GM23338 (cell line): ENCODE measurements at regions not wholly inside any gene's neighbourhood (a gene's known extent, or its start where the extent isn't known, plus 50 kb on each side); places are given as distances from the start of the nearest gene placed in this dataset.

Experiments used
- CREB1 ChIP-seq: fragments of 250-450 bp; sonication (Bioruptor Pico); IDR thresholded peaks from 2 replicates; pipeline ENCODE4 v1.5.0; 2020; ENCODE audit warnings: low read depth, mild to moderate bottlenecking, moderate library complexity
- EZH2phosphoT487 ChIP-seq: fragments of 200-600 bp; sonication (generic); IDR thresholded peaks from one replicate; pipeline ENCODE4 v1.8.1; 2018; ENCODE audit warnings: antibody characterized with exemption; ENCODE audit not compliant: unreplicated experiment
- POLR2AphosphoS5 ChIP-seq: IDR thresholded peaks from 2 replicates; pipeline ENCODE4 v1.6.1; 2016; ENCODE audit warnings: antibody characterized with exemption, low read depth
- ZNF331 ChIP-seq: fragments of 250-450 bp; sonication (Bioruptor Pico); IDR thresholded peaks from 2 replicates; pipeline ENCODE4 v1.5.0; 2020; ENCODE audit warnings: low read depth, mild to moderate bottlenecking, moderate library complexity
- TF ChIP-seq, protein P1 (sequence below), 2 experiments: fragments of 200-600 bp in 1 of 2; sonication (generic) in 1 of 2; conservative IDR thresholded peaks; 2 replicates each; pipeline versions ENCODE4 v1.5.1 to v1.6.1; 2016 to 2017; ENCODE audit warnings: antibody characterized with exemption in 2 of 2, low read depth in 2 of 2, mild to moderate bottlenecking in 2 of 2, moderate library complexity in 1 of 2
- TF ChIP-seq, protein P2 (sequence below): fragments of 250-450 bp; sonication (Bioruptor Pico); IDR thresholded peaks from 2 replicates; pipeline ENCODE4 v1.5.0; 2020; ENCODE audit warnings: mild to moderate bottlenecking, moderate library complexity
- TF ChIP-seq, protein P3 (sequence below): IDR thresholded peaks from one replicate; pipeline ENCODE4 v1.6.1; 2018; ENCODE audit warnings: antibody characterized with exemption; ENCODE audit not compliant: unreplicated experiment

DNA sequence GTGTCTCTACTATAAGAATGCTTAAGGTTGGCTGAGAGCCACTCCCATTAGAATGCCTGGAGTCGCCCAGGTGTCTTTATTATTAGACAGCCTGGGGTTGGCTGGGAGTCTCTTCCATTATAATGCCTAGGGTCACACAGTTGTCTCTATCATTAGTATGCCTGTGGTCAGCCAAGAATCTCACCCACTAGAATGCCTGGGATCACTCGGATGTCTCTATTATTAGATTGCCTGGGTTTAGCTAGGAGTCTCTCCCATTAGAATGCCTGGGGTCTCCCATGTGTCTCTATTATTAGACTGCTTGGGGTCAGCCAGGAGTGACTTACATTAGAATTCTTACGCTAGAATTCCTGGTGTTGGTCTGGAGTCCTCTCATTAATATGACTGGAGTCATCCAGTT is 2255.3 kb downstream of the TP53TG3F start:
- TF ChIP-seq, protein P1, sequence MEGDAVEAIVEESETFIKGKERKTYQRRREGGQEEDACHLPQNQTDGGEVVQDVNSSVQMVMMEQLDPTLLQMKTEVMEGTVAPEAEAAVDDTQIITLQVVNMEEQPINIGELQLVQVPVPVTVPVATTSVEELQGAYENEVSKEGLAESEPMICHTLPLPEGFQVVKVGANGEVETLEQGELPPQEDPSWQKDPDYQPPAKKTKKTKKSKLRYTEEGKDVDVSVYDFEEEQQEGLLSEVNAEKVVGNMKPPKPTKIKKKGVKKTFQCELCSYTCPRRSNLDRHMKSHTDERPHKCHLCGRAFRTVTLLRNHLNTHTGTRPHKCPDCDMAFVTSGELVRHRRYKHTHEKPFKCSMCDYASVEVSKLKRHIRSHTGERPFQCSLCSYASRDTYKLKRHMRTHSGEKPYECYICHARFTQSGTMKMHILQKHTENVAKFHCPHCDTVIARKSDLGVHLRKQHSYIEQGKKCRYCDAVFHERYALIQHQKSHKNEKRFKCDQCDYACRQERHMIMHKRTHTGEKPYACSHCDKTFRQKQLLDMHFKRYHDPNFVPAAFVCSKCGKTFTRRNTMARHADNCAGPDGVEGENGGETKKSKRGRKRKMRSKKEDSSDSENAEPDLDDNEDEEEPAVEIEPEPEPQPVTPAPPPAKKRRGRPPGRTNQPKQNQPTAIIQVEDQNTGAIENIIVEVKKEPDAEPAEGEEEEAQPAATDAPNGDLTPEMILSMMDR (conservative IDR thresholded peaks at IDR 0.05; ENCODE audit: low read depth in 2 of 2) = no peak
- TF ChIP-seq EZH2phosphoT487 = no peak
- TF ChIP-seq ZNF331 (CRISPR knock-in tag) = no peak
- no peak for TF ChIP-seq POLR2AphosphoS5
- TF ChIP-seq, protein P2, sequence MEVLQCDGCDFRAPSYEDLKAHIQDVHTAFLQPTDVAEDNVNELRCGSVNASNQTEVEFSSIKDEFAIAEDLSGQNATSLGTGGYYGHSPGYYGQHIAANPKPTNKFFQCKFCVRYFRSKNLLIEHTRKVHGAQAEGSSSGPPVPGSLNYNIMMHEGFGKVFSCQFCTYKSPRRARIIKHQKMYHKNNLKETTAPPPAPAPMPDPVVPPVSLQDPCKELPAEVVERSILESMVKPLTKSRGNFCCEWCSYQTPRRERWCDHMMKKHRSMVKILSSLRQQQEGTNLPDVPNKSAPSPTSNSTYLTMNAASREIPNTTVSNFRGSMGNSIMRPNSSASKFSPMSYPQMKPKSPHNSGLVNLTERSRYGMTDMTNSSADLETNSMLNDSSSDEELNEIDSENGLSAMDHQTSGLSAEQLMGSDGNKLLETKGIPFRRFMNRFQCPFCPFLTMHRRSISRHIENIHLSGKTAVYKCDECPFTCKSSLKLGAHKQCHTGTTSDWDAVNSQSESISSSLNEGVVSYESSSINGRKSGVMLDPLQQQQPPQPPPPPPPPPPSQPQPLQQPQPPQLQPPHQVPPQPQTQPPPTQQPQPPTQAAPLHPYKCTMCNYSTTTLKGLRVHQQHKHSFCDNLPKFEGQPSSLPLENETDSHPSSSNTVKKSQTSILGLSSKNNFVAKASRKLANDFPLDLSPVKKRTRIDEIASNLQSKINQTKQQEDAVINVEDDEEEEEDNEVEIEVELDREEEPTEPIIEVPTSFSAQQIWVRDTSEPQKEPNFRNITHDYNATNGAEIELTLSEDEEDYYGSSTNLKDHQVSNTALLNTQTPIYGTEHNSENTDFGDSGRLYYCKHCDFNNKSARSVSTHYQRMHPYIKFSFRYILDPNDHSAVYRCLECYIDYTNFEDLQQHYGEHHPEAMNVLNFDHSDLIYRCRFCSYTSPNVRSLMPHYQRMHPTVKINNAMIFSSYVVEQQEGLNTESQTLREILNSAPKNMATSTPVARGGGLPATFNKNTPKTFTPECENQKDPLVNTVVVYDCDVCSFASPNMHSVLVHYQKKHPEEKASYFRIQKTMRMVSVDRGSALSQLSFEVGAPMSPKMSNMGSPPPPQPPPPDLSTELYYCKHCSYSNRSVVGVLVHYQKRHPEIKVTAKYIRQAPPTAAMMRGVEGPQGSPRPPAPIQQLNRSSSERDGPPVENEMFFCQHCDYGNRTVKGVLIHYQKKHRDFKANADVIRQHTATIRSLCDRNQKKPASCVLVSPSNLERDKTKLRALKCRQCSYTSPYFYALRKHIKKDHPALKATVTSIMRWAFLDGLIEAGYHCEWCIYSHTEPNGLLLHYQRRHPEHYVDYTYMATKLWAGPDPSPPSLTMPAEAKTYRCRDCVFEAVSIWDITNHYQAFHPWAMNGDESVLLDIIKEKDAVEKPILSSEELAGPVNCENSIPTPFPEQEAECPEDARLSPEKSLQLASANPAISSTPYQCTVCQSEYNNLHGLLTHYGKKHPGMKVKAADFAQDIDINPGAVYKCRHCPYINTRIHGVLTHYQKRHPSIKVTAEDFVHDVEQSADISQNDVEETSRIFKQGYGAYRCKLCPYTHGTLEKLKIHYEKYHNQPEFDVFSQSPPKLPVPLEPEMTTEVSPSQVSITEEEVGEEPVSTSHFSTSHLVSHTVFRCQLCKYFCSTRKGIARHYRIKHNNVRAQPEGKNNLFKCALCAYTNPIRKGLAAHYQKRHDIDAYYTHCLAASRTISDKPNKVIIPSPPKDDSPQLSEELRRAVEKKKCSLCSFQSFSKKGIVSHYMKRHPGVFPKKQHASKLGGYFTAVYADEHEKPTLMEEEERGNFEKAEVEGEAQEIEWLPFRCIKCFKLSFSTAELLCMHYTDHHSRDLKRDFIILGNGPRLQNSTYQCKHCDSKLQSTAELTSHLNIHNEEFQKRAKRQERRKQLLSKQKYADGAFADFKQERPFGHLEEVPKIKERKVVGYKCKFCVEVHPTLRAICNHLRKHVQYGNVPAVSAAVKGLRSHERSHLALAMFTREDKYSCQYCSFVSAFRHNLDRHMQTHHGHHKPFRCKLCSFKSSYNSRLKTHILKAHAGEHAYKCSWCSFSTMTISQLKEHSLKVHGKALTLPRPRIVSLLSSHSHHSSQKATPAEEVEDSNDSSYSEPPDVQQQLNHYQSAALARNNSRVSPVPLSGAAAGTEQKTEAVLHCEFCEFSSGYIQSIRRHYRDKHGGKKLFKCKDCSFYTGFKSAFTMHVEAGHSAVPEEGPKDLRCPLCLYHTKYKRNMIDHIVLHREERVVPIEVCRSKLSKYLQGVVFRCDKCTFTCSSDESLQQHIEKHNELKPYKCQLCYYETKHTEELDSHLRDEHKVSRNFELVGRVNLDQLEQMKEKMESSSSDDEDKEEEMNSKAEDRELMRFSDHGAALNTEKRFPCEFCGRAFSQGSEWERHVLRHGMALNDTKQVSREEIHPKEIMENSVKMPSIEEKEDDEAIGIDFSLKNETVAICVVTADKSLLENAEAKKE (CRISPR knock-in tag) = no peak
- TF ChIP-seq CREB1 (CRISPR knock-in tag) = no peak
- TF ChIP-seq, protein P3, sequence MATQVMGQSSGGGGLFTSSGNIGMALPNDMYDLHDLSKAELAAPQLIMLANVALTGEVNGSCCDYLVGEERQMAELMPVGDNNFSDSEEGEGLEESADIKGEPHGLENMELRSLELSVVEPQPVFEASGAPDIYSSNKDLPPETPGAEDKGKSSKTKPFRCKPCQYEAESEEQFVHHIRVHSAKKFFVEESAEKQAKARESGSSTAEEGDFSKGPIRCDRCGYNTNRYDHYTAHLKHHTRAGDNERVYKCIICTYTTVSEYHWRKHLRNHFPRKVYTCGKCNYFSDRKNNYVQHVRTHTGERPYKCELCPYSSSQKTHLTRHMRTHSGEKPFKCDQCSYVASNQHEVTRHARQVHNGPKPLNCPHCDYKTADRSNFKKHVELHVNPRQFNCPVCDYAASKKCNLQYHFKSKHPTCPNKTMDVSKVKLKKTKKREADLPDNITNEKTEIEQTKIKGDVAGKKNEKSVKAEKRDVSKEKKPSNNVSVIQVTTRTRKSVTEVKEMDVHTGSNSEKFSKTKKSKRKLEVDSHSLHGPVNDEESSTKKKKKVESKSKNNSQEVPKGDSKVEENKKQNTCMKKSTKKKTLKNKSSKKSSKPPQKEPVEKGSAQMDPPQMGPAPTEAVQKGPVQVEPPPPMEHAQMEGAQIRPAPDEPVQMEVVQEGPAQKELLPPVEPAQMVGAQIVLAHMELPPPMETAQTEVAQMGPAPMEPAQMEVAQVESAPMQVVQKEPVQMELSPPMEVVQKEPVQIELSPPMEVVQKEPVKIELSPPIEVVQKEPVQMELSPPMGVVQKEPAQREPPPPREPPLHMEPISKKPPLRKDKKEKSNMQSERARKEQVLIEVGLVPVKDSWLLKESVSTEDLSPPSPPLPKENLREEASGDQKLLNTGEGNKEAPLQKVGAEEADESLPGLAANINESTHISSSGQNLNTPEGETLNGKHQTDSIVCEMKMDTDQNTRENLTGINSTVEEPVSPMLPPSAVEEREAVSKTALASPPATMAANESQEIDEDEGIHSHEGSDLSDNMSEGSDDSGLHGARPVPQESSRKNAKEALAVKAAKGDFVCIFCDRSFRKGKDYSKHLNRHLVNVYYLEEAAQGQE = no peak
